ENCODE measurements at regions not wholly inside any gene's neighbourhood (a gene's known extent, or its start where the extent isn't known, plus 50 kb on each side); places are given as distances from the start of the nearest gene placed in this dataset.
"Not testable (repeated sequence)": the region's sequence is repeated elsewhere in the genome, so short reads cannot be mapped to it uniquely, and the experiment has no call there.

- no peak overlapping the region for H3K27ac Mint-ChIP-seq
Observed at GRCh38 chr15:62254137-62254934, 89.3 kb upstream of the C2CD4B start.

GRCh38 chr15:62256430-62256829 is 91.3 kb upstream of the C2CD4B start:
- not testable (repeated sequence) for H3K4me1 Mint-ChIP-seq

More at GRCh38 chr15:62254137-62254934, 89.3 kb upstream of the C2CD4B start:
- Mint-ChIP-seq H3K9me3 (no peaks in the 10 kb centered on the region), H3K4me3 (no peak overlapping the region), H3K4me1 (peaks cover 4% of the 10 kb centered on the region), H3K36me3 (no peaks in the 10 kb centered on the region), H3K27me3 (peaks cover 13% of the 10 kb centered on the region)
- DNase-seq = peak; percentile 59

GRCh38 chr15:62257996-62258521 is 93.0 kb upstream of the C2CD4B start:
- peaks cover 13% of the 10 kb centered on the region for H3K27me3 Mint-ChIP-seq
- no peak overlapping the region for H3K27ac Mint-ChIP-seq
- no peak for DNase-seq
- peaks cover 16% of the 10 kb centered on the region for H3K9me3 Mint-ChIP-seq
- no peak overlapping the region for H3K4me3 Mint-ChIP-seq
- no peaks in the 10 kb centered on the region for H3K36me3 Mint-ChIP-seq
- peaks cover 4% of the 10 kb centered on the region for H3K4me1 Mint-ChIP-seq

More at GRCh38 chr15:62256430-62256829, 91.3 kb upstream of the C2CD4B start:
- not testable (repeated sequence) for H3K36me3 Mint-ChIP-seq, H3K27ac Mint-ChIP-seq, H3K4me3 Mint-ChIP-seq, H3K9me3 Mint-ChIP-seq, DNase-seq
- peaks cover 13% of the 10 kb centered on the region for H3K27me3 Mint-ChIP-seq

GRCh38 chr15:62262305-62262941 is 97.3 kb upstream of the C2CD4B start:
- H3K4me1 Mint-ChIP-seq = no peaks in the 10 kb centered on the region
- H3K36me3 Mint-ChIP-seq = no peaks in the 10 kb centered on the region
- peaks cover 24% of the 10 kb centered on the region for H3K9me3 Mint-ChIP-seq
- DNase-seq = no peak
- no peak overlapping the region for H3K4me3 Mint-ChIP-seq
- H3K27me3 Mint-ChIP-seq = peaks cover 4% of the 10 kb centered on the region
- H3K27ac Mint-ChIP-seq = no peak overlapping the region

GRCh38 chr15:62264196-62264595 is 99.1 kb upstream of the C2CD4B start:
- H3K27ac Mint-ChIP-seq = no peak overlapping the region
- H3K4me3 Mint-ChIP-seq = no peak overlapping the region
- DNase-seq = no peak
- H3K4me1 Mint-ChIP-seq = no peaks in the 10 kb centered on the region
- H3K27me3 Mint-ChIP-seq = peaks cover 4% of the 10 kb centered on the region
- H3K36me3 Mint-ChIP-seq = no peaks in the 10 kb centered on the region
- H3K9me3 Mint-ChIP-seq = peaks cover 34% of the 10 kb centered on the region

GRCh38 chr15:62269504-62269903 is 104.4 kb upstream of the C2CD4B start:
- Mint-ChIP-seq H3K4me3 (no peak overlapping the region), H3K4me1 (no peaks in the 10 kb centered on the region), H3K27ac (no peak overlapping the region), H3K36me3 (peaks cover 6% of the 10 kb centered on the region), H3K27me3 (peaks cover 4% of the 10 kb centered on the region), H3K9me3 (peaks cover 28% of the 10 kb centered on the region)
- DNase-seq = no peak

- Mint-ChIP-seq H3K9me3 (peaks cover 28% of the 10 kb centered on the region), H3K4me1 (no peaks in the 10 kb centered on the region), H3K27me3 (peaks cover 4% of the 10 kb centered on the region), H3K27ac (no peak overlapping the region), H3K36me3 (peaks cover 6% of the 10 kb centered on the region), H3K4me3 (no peak overlapping the region)
- DNase-seq = no peak
Observed at GRCh38 chr15:62270216-62270921, 105.3 kb upstream of the C2CD4B start.

GRCh38 chr15:62272290-62272689 is 107.2 kb upstream of the C2CD4B start:
- no peak overlapping the region for H3K4me3 Mint-ChIP-seq
- H3K36me3 Mint-ChIP-seq = peaks cover 6% of the 10 kb centered on the region
- no peaks in the 10 kb centered on the region for H3K4me1 Mint-ChIP-seq
- no peak for DNase-seq
- peaks cover 24% of the 10 kb centered on the region for H3K9me3 Mint-ChIP-seq
- no peak overlapping the region for H3K27ac Mint-ChIP-seq
- H3K27me3 Mint-ChIP-seq = peaks cover 13% of the 10 kb centered on the region

- no peak for DNase-seq
- H3K4me1 Mint-ChIP-seq = no peaks in the 10 kb centered on the region
- no peak overlapping the region for H3K4me3 Mint-ChIP-seq
- peaks cover 2% of the 10 kb centered on the region for H3K9me3 Mint-ChIP-seq
- H3K27me3 Mint-ChIP-seq = peaks cover 35% of the 10 kb centered on the region
- no peak overlapping the region for H3K27ac Mint-ChIP-seq
- H3K36me3 Mint-ChIP-seq = no peaks in the 10 kb centered on the region
Observed at GRCh38 chr15:62275831-62276230, 110.7 kb upstream of the C2CD4B start.

GRCh38 chr15:62277816-62278394 is 112.8 kb upstream of the C2CD4B start:
- H3K27me3 Mint-ChIP-seq = peaks cover 41% of the 10 kb centered on the region
- H3K4me1 Mint-ChIP-seq = no peaks in the 10 kb centered on the region
- H3K36me3 Mint-ChIP-seq = no peaks in the 10 kb centered on the region
- no peaks in the 10 kb centered on the region for H3K9me3 Mint-ChIP-seq
- no peak overlapping the region for H3K4me3 Mint-ChIP-seq
- DNase-seq = no peak
- H3K27ac Mint-ChIP-seq = no peak overlapping the region

- Mint-ChIP-seq H3K27ac (no peak overlapping the region), H3K9me3 (no peaks in the 10 kb centered on the region), H3K36me3 (no peaks in the 10 kb centered on the region), H3K27me3 (peaks cover 41% of the 10 kb centered on the region), H3K4me1 (no peaks in the 10 kb centered on the region), H3K4me3 (no peak overlapping the region)
- no peak for DNase-seq
Observed at GRCh38 chr15:62278534-62278933, 113.4 kb upstream of the C2CD4B start.

- no peaks in the 10 kb centered on the region for H3K9me3 Mint-ChIP-seq
- no peak overlapping the region for H3K4me3 Mint-ChIP-seq
- H3K27me3 Mint-ChIP-seq = peaks cover 43% of the 10 kb centered on the region
- no peak for DNase-seq
- H3K27ac Mint-ChIP-seq = no peak overlapping the region
- no peaks in the 10 kb centered on the region for H3K4me1 Mint-ChIP-seq
- H3K36me3 Mint-ChIP-seq = no peaks in the 10 kb centered on the region
Observed at GRCh38 chr15:62279041-62279440, 114.0 kb upstream of the C2CD4B start.

GRCh38 chr15:62280625-62281024 is 115.5 kb upstream of the C2CD4B start:
- Mint-ChIP-seq H3K4me1 (no peaks in the 10 kb centered on the region), H3K27ac (no peak overlapping the region), H3K9me3 (no peaks in the 10 kb centered on the region), H3K4me3 (no peak overlapping the region), H3K27me3 (peaks cover 54% of the 10 kb centered on the region), H3K36me3 (no peaks in the 10 kb centered on the region)
- DNase-seq = no peak

- H3K4me1 Mint-ChIP-seq, H3K9me3 Mint-ChIP-seq, H3K36me3 Mint-ChIP-seq, DNase-seq, H3K4me3 Mint-ChIP-seq, H3K27ac Mint-ChIP-seq: not testable (repeated sequence)
- peaks cover 54% of the 10 kb centered on the region for H3K27me3 Mint-ChIP-seq
Observed at GRCh38 chr15:62281801-62282200, 116.7 kb upstream of the C2CD4B start.

Data from activated naive CD8-positive, alpha-beta T cell treated with anti-CD3 and anti-CD28 coated beads for 36 hours (primary cell).